IPS DF 6.9 (cell line): ENCODE measurements at regions not wholly inside any gene's neighbourhood (a gene's known extent, or its start where the extent isn't known, plus 50 kb on each side); places are given as distances from the start of the nearest gene placed in this dataset.

ENCODE experiments used
- DNase-seq: peaks from one replicate; pipeline ENCODE4 v3.0.0-alpha.2; 2013; ENCODE audit warnings: low read depth, low spot score
- H3K27ac ChIP-seq: one replicate; pipeline ENCODE4 v1.5.1; 2013; ENCODE audit warnings: low read length, control low read depth
- H3K27me3 ChIP-seq: 2 replicates; pipeline ENCODE4 v1.6.1; 2013; ENCODE audit warnings: mild to moderate bottlenecking, low read length; ENCODE audit not compliant: control insufficient read depth, insufficient read depth
- H3K36me3 ChIP-seq: 2 replicates; pipeline ENCODE4 v1.6.1; 2013; ENCODE audit warnings: low read length; ENCODE audit not compliant: control insufficient read depth, insufficient read depth
- H3K4me1 ChIP-seq: 2 replicates; pipeline ENCODE4 v1.6.1; 2013; ENCODE audit warnings: low read length; ENCODE audit not compliant: control insufficient read depth, insufficient read depth
- H3K4me3 ChIP-seq: 2 replicates; pipeline ENCODE4 v1.5.1; 2013; ENCODE audit warnings: mild to moderate bottlenecking, low read length
- H3K9me3 ChIP-seq: 2 replicates; pipeline ENCODE4 v1.6.1; 2013; ENCODE audit warnings: low read length, inconsistent platforms; ENCODE audit not compliant: control insufficient read depth, insufficient read depth
- WGBS: extraction: QIAGEN DNeasy Blood & Tissue Kit; methylation state at CpG from one replicate; pipeline ENCODE4 v1.1.7; 2013; ENCODE audit warnings: mixed read lengths, missing lambda C conversion rate; ENCODE audit not compliant: insufficient read length, insufficient coverage; 5-methylcytosine and 5-hydroxymethylcytosine counted together

- no peak overlapping the region for H3K27ac ChIP-seq
- no peaks in the 10 kb centered on the region; the same call in 1 of the 2 replicates for H3K9me3 ChIP-seq
- no peaks in the 10 kb centered on the region for H3K36me3 ChIP-seq
- no peak overlapping the region for H3K4me3 ChIP-seq
- no peak for DNase-seq
- H3K27me3 ChIP-seq, result no peaks in the 10 kb centered on the region
- H3K4me1 ChIP-seq, result no peaks in the 10 kb centered on the region
Measured at GRCh38 chr4:126871810-126872209, 760.9 kb upstream of the INTU start.

GRCh38 chr4:126874533-126874932 lies 758.2 kb upstream of the INTU start:
- Histone ChIP-seq H3K36me3 (no peaks in the 10 kb centered on the region), H3K27ac (no peak overlapping the region), H3K9me3 (no peaks in the 10 kb centered on the region), H3K27me3 (no peaks in the 10 kb centered on the region), H3K4me1 (no peaks in the 10 kb centered on the region), H3K4me3 (no peak overlapping the region)
- no CpG with 5 or more reads among the region's 19 CpGs for WGBS
- no peak for DNase-seq

GRCh38 chr4:126888968-126889367 lies 743.8 kb upstream of the INTU start:
- Histone ChIP-seq H3K36me3 (no peaks in the 10 kb centered on the region), H3K27me3 (no peaks in the 10 kb centered on the region), H3K9me3 (no peaks in the 10 kb centered on the region), H3K4me1 (no peaks in the 10 kb centered on the region), H3K4me3 (no peak overlapping the region), H3K27ac (no peak overlapping the region)
- DNase-seq, result no peak

- Histone ChIP-seq H3K9me3 (no peaks in the 10 kb centered on the region), H3K27me3 (no peaks in the 10 kb centered on the region), H3K4me3 (no peak overlapping the region), H3K4me1 (no peaks in the 10 kb centered on the region), H3K36me3 (no peaks in the 10 kb centered on the region), H3K27ac (no peak overlapping the region)
- no peak for DNase-seq
Measured at GRCh38 chr4:126890383-126890782, 742.4 kb upstream of the INTU start.

GRCh38 chr4:126890994-126891393 lies 741.8 kb upstream of the INTU start:
- Histone ChIP-seq H3K36me3 (no peaks in the 10 kb centered on the region), H3K4me1 (no peaks in the 10 kb centered on the region), H3K9me3 (no peaks in the 10 kb centered on the region), H3K27ac (no peak overlapping the region), H3K4me3 (no peak overlapping the region), H3K27me3 (no peaks in the 10 kb centered on the region)
- DNase-seq, result no peak
- WGBS, result no CpG with 5 or more reads among the region's 3 CpGs

GRCh38 chr4:126894963-126895362 lies 737.8 kb upstream of the INTU start:
- no peak overlapping the region for H3K4me3 ChIP-seq
- H3K9me3 ChIP-seq, result no peaks in the 10 kb centered on the region; the same call in 1 of the 2 replicates
- H3K27me3 ChIP-seq, result no peaks in the 10 kb centered on the region
- DNase-seq, result no peak
- WGBS, result no CpG with 5 or more reads among the region's 1 CpG
- no peaks in the 10 kb centered on the region for H3K36me3 ChIP-seq
- no peaks in the 10 kb centered on the region for H3K4me1 ChIP-seq
- no peak overlapping the region for H3K27ac ChIP-seq

GRCh38 chr4:126895988-126896570 lies 736.7 kb upstream of the INTU start:
- DNase-seq, result no peak
- H3K4me1 ChIP-seq, result no peaks in the 10 kb centered on the region
- no peaks in the 10 kb centered on the region for H3K27me3 ChIP-seq
- no peak overlapping the region for H3K27ac ChIP-seq
- WGBS, result no CpG with 5 or more reads among the region's 2 CpGs
- no peaks in the 10 kb centered on the region for H3K36me3 ChIP-seq
- no peaks in the 10 kb centered on the region; the same call in 1 of the 2 replicates for H3K9me3 ChIP-seq
- H3K4me3 ChIP-seq, result no peak overlapping the region

- DNase-seq, result no peak
- H3K36me3 ChIP-seq, result no peaks in the 10 kb centered on the region
- H3K27ac ChIP-seq, result no peak overlapping the region
- H3K4me3 ChIP-seq, result no peak overlapping the region
- no peaks in the 10 kb centered on the region for H3K27me3 ChIP-seq
- no peaks in the 10 kb centered on the region for H3K4me1 ChIP-seq
- WGBS, result no CpG with 5 or more reads among the region's 3 CpGs
- H3K9me3 ChIP-seq, result no peaks in the 10 kb centered on the region; the same call in 1 of the 2 replicates
Measured at GRCh38 chr4:126897038-126897437, 735.7 kb upstream of the INTU start.

GRCh38 chr4:126898815-126899214 lies 733.9 kb upstream of the INTU start:
- H3K9me3 ChIP-seq, result no peaks in the 10 kb centered on the region; the same call in 1 of the 2 replicates

GRCh38 chr4:126899331-126899801 lies 733.4 kb upstream of the INTU start:
- Histone ChIP-seq H3K27ac (no peak overlapping the region), H3K4me3 (no peak overlapping the region), H3K9me3 (no peaks in the 10 kb centered on the region; the same call in 1 of the 2 replicates), H3K4me1 (no peaks in the 10 kb centered on the region), H3K27me3 (no peaks in the 10 kb centered on the region), H3K36me3 (no peaks in the 10 kb centered on the region)
- no peak for DNase-seq
- WGBS, result no CpG with 5 or more reads among the region's 2 CpGs

More at GRCh38 chr4:126898815-126899214, 733.9 kb upstream of the INTU start:
- no peak for DNase-seq
- no peaks in the 10 kb centered on the region for H3K4me1 ChIP-seq
- no peaks in the 10 kb centered on the region for H3K27me3 ChIP-seq
- no peak overlapping the region for H3K27ac ChIP-seq
- WGBS, result no CpG with 5 or more reads among the region's 1 CpG
- H3K4me3 ChIP-seq, result no peak overlapping the region
- no peaks in the 10 kb centered on the region for H3K36me3 ChIP-seq

GRCh38 chr4:126906466-126906865 lies 726.3 kb upstream of the INTU start:
- no peak overlapping the region for H3K4me3 ChIP-seq
- no peaks in the 10 kb centered on the region for H3K27me3 ChIP-seq
- H3K36me3 ChIP-seq, result no peaks in the 10 kb centered on the region
- no peak for DNase-seq
- no peak overlapping the region for H3K27ac ChIP-seq
- WGBS, result no CpG with 5 or more reads among the region's 3 CpGs
- no peaks in the 10 kb centered on the region for H3K4me1 ChIP-seq
- no peaks in the 10 kb centered on the region for H3K9me3 ChIP-seq
